PC-3 (cell line): ENCODE measurements at regions not wholly inside any gene's neighbourhood (a gene's known extent, or its start where the extent isn't known, plus 50 kb on each side); places are given as distances from the start of the nearest gene placed in this dataset.

Source experiments
- ATAC-seq: fragments of 200-7000 bp; cut with Tn5 transposase; 2 replicates; pipeline ENCODE4 v1.9.1; 2020; ENCODE audit warnings: mild to moderate bottlenecking, moderate library complexity
- BruUV-seq: library from RNA; stranded (reverse); fragments of 400-500 nt; replicated peaks from 2 replicates; lab custom pipeline; 2021; lab: Mats Ljungman, UMichigan
- CTCF ChIA-PET: fragments of 300-600 bp; sonication (Branson Sonifier 250); formaldehyde crosslinking; loops from one replicate; lab custom pipeline; 2022; ENCODE audit warnings: antibody characterized with exemption; lab: Charles Lee
- POLR2A ChIA-PET: fragments of 300-600 bp; sonication (Branson Sonifier 250); formaldehyde crosslinking; loops from one replicate; lab custom pipeline; 2022; ENCODE audit warnings: antibody characterized with exemption; ENCODE audit not compliant: unreplicated experiment; lab: Charles Lee
- DNase-seq: peaks from one replicate; pipeline ENCODE4 v3.0.0-alpha.2; 2015
- H2AFZ ChIP-seq: fragments of 300-600 bp; sonication (generic); 2 replicates; pipeline ENCODE4 v1.6.0; 2016; ENCODE audit warnings: antibody characterized with exemption, low read length
- H3F3A ChIP-seq: fragments of 300-600 bp; sonication (generic); one replicate; pipeline ENCODE4 v1.6.0; 2017; ENCODE audit warnings: antibody characterized with exemption, low read length, control low read depth, mild to moderate bottlenecking; ENCODE audit not compliant: unreplicated experiment
- H3K27ac ChIP-seq: fragments of 300-600 bp; sonication (generic); 2 replicates; pipeline ENCODE4 v1.5.1; 2016; ENCODE audit warnings: mild to moderate bottlenecking, low read length
- H3K27me3 ChIP-seq: fragments of 300-600 bp; sonication (generic); 2 replicates; pipeline ENCODE4 v1.6.1; 2016; ENCODE audit warnings: low read length, mixed read lengths
- H3K36me3 ChIP-seq: fragments of 300-600 bp; sonication (generic); 2 replicates; pipeline ENCODE4 v1.6.1; 2016; ENCODE audit warnings: low read depth, mixed run types, low read length, mixed read lengths
- H3K4me1 ChIP-seq: fragments of 300-600 bp; sonication (generic); 2 replicates; pipeline ENCODE4 v1.5.1; 2016; ENCODE audit warnings: low read length; ENCODE audit not compliant: insufficient read depth
- H3K4me2 ChIP-seq: fragments of 300-600 bp; sonication (generic); 2 replicates; pipeline ENCODE4 v1.6.0; 2016; ENCODE audit warnings: low read length
- H3K4me3 ChIP-seq: fragments of 300-600 bp; sonication (generic); 2 replicates; pipeline ENCODE4 v1.5.1; 2016; ENCODE audit warnings: mild to moderate bottlenecking, low read length, mixed read lengths
- H3K79me2 ChIP-seq: fragments of 300-600 bp; sonication (generic); 2 replicates; pipeline ENCODE4 v1.6.1; 2017; ENCODE audit warnings: low read length, mixed read lengths
- H3K9ac ChIP-seq: fragments of 300-600 bp; sonication (generic); 2 replicates; pipeline ENCODE4 v1.6.0; 2016; ENCODE audit warnings: mild to moderate bottlenecking, low read length
- H3K9me2 ChIP-seq: fragments of 300-600 bp; sonication (generic); replicated peaks from 2 replicates; pipeline ENCODE4 v1.6.1; 2016; ENCODE audit warnings: mixed run types, low read length, mixed read lengths
- H3K9me3 ChIP-seq: fragments of 300-600 bp; sonication (generic); 2 replicates; pipeline ENCODE4 v1.6.1; 2016; ENCODE audit warnings: low read length, mixed read lengths
- H4K20me1 ChIP-seq: fragments of 300-600 bp; sonication (generic); 2 replicates; pipeline ENCODE4 v1.6.1; 2016; ENCODE audit warnings: low read length, mixed read lengths
- CTCF ChIP-seq: fragments of 300-600 bp; sonication (generic); conservative IDR thresholded peaks from 2 replicates; pipeline ENCODE4 v1.5.1; 2017; ENCODE audit warnings: antibody characterized with exemption, low read depth, mild to moderate bottlenecking, low read length
- EZH2 ChIP-seq: fragments of 300-600 bp; sonication (generic); IDR thresholded peaks from one replicate; pipeline ENCODE4 v1.6.1; 2017; ENCODE audit warnings: antibody characterized with exemption, mild to moderate bottlenecking, low read length; ENCODE audit not compliant: unreplicated experiment
- EZH2phosphoT487 ChIP-seq: fragments of 300-600 bp; sonication (generic); IDR thresholded peaks from 2 replicates; pipeline ENCODE4 v1.6.1; 2018; ENCODE audit warnings: mild to moderate bottlenecking, antibody characterized with exemption, low read length, borderline replicate concordance
- intact Hi-C: fragments of 100-400 bp; cut with micrococcal nuclease; formaldehyde crosslinking; loops from 2 replicates; pipeline ENCODE4 v1.9.0; 2023

GRCh38 chr18:6653880-6654279 is 75.6 kb upstream of the ARHGAP28 start:
- Histone ChIP-seq H3K9ac (no peak overlapping the region), H3K9me2 (no peaks in the 10 kb centered on the region), H3K79me2 (no peaks in the 10 kb centered on the region), H3K27me3 (no peaks in the 10 kb centered on the region), H4K20me1 (no peaks in the 10 kb centered on the region), H3K4me3 (no peak overlapping the region), H3K4me1 (no peaks in the 10 kb centered on the region), H3K4me2 (no peak overlapping the region), H2AFZ (no peak overlapping the region), H3K9me3 (no peaks in the 10 kb centered on the region), H3F3A (no peaks in the 10 kb centered on the region), H3K27ac (no peak overlapping the region), H3K36me3 (no peaks in the 10 kb centered on the region)
- ATAC-seq, result no peak
- DNase-seq, result no peak
- BruUV-seq, result no TSS peak
- TF ChIP-seq CTCF (no peak), EZH2phosphoT487 (no peak)
- ChIA-PET POLR2A (no interaction called here), CTCF (no interaction called here)
- intact Hi-C loops, result no loop called here

- no peaks in the 10 kb centered on the region for H3K36me3 ChIP-seq
- no peaks in the 10 kb centered on the region for H4K20me1 ChIP-seq
- no peak overlapping the region for H3K4me3 ChIP-seq
- no peak for TF ChIP-seq EZH2
- TF ChIP-seq CTCF, result no peak
- no peak for TF ChIP-seq EZH2phosphoT487
- CTCF ChIA-PET, result no interaction called here
- intact Hi-C loops, result loop anchor here (5.0 kb wide), 1 partner anchor 113 kb away; no protein-coding TSS in a partner anchor
- POLR2A ChIA-PET, result no interaction called here
- H3K9ac ChIP-seq, result no peak overlapping the region
- DNase-seq (no peak), ATAC-seq (no peak)
- no peak overlapping the region for H2AFZ ChIP-seq
- no peak overlapping the region for H3K4me2 ChIP-seq
- H3K79me2 ChIP-seq, result no peaks in the 10 kb centered on the region
- H3K9me2 ChIP-seq, result no peaks in the 10 kb centered on the region
- no TSS peak for BruUV-seq
- H3K27me3 ChIP-seq, result no peaks in the 10 kb centered on the region
- H3K27ac ChIP-seq, result no peak overlapping the region
- H3F3A ChIP-seq, result no peaks in the 10 kb centered on the region
- no peaks in the 10 kb centered on the region for H3K9me3 ChIP-seq
- peaks cover 14% of the 10 kb centered on the region for H3K4me1 ChIP-seq
Measured at GRCh38 chr18:6659963-6660725, 69.4 kb upstream of the ARHGAP28 start.
